ENCODE measurements at regions not wholly inside any gene's neighbourhood (a gene's known extent, or its start where the extent isn't known, plus 50 kb on each side); places are given as distances from the start of the nearest gene placed in this dataset.

DNA sequence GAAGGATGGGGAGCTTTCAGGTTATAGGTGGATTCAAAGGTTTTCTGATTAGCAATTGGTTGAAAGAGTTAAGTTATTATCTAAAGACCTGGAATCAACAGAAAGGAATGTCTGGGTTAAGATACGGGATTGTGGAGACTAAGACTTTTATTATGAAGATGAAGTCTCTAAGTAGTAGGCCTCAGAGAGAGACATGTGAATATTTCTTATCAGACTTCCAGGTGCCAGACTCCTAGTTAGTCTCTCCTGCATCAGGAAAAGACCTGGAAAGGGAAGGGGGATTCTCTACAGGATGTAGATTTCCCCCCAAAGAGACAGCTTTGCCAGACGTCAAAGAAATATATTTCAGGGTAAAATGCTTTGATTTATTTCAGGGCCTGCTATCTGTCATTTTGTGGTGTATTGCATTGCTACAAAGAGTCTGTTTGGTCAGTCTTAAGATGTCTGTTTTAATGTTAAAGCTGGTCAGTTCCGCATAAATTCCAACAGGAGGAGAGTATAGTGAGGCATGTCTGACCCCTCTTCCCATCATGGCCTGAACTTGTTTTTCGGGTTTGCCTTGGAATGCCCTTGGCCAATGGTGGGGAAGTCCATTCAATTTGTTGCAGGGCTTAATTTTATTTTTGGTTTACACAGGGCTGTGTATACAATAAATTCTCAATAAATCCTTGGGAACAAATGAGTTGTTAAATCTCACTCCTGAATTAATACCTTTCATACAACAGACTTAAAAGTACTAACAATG lies 103.4 kb upstream of the RALGAPA2 start:
- TF ChIP-seq, protein P1, sequence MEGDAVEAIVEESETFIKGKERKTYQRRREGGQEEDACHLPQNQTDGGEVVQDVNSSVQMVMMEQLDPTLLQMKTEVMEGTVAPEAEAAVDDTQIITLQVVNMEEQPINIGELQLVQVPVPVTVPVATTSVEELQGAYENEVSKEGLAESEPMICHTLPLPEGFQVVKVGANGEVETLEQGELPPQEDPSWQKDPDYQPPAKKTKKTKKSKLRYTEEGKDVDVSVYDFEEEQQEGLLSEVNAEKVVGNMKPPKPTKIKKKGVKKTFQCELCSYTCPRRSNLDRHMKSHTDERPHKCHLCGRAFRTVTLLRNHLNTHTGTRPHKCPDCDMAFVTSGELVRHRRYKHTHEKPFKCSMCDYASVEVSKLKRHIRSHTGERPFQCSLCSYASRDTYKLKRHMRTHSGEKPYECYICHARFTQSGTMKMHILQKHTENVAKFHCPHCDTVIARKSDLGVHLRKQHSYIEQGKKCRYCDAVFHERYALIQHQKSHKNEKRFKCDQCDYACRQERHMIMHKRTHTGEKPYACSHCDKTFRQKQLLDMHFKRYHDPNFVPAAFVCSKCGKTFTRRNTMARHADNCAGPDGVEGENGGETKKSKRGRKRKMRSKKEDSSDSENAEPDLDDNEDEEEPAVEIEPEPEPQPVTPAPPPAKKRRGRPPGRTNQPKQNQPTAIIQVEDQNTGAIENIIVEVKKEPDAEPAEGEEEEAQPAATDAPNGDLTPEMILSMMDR (IDR thresholded peaks at IDR 0.05): no peak
- no peak for TF ChIP-seq POLR2A (IDR thresholded peaks at IDR 0.05)
